Right renal cortex interstitium (tissue), 3 donors: ENCODE measurements at regions not wholly inside any gene's neighbourhood (a gene's known extent, or its start where the extent isn't known, plus 50 kb on each side); places are given as distances from the start of the nearest gene placed in this dataset.
A peak's percentile ranks its signal among the peaks of the same experiment; 100 is the strongest.

Source experiments
- DNase-seq, 3 donors: peaks; one replicate each; pipeline ENCODE4 v3.0.0-alpha.2; 2013; ENCODE audit warnings: low read depth in 3 of 3, low spot score in 2 of 3

DNA sequence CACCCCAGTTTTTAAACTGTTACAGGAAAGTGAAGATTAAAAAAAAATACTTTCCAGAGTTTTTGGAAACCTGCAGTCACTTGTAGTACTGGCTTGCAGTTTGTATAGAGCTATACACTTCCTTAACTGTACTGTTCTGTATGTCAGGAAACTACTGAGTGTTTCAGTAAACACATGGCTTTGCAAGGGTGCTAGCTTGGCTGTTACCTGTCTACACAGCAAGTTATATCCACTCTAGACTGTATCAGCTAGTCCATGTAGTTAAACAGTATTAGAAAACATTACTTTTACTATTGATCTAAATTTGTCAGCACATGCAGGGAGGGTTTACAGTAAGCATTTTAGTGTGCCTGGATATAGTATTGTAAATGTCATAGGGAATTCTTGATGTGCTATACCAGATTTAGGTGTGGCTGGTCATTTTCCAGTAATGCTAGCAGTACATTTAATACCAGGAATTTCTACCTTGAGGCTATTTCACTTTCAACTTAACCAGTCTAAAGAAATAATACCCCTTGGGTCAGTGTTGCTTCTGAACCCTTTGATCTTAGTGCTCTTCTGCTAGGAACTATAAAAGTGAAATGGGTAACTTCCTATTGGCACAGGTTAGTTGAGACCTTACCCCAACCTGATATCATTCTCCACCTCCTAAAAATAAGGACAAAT lies 192.3 kb upstream of the ANKRD50 start:
- no peak for DNase-seq

DNA sequence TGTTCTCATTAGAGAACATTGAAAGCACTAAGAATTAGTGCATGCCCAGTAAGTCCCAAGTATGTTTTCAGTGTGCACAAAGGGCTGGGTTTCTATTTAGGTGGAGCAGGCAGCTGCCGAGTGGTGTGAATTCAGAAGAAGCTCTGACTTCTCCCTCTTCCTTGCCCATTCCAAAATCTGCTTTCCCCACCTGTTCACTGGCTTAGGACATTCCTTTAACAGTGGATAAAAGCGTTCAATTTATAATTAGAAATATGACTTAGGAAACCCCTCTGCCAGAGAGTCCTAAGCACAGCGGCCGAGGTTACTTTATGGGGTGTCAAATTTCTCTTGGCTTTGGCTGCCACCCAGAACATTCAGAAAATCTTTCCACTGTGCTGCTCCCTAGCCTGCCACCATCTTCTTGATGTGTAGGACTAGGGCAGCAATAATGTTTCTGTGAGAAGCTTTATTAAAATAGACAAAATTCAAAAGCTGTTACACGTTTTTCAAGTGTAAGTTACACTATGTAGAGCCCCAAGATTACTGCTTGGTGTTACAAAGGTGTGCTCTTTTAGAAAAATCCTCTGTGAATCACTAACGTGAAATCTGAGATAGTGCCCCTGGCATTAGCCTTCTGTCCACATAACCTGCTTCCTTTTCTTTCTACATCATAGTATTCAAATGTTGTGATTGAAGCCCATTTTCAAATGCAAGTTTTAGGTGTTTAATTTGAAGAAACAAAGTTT lies 191.6 kb upstream of the ANKRD50 start:
- peak; percentile 53 to 72 (median 60) for DNase-seq

GRCh38 chr4:124902001-124902515 lies 189.5 kb upstream of the ANKRD50 start:
- no peak for DNase-seq

DNA sequence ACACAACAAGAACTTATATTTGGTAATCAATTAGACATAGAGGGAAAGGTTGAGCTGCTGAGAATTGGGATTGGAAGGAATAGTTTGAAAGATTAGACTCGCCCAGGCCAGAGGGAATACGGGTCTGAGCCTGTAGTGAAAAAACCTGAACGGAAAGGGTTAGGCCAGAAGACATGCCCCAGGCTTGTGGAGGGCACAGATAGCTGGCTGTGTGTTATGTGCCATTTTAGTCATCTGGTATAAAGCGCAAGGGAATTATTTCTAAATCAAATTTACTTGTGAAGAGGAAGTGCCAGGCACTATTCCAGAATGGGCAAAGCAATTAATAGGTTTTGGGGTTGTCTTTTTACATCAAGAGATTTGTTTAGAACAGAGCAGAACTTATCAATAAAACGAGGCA lies 187.5 kb upstream of the ANKRD50 start:
- no peak for DNase-seq

GRCh38 chr4:124890522-124890921 lies 178.0 kb upstream of the ANKRD50 start:
- no peak for DNase-seq

- no peak for DNase-seq
Measured at GRCh38 chr4:124887739-124888138, 175.2 kb upstream of the ANKRD50 start.

DNA sequence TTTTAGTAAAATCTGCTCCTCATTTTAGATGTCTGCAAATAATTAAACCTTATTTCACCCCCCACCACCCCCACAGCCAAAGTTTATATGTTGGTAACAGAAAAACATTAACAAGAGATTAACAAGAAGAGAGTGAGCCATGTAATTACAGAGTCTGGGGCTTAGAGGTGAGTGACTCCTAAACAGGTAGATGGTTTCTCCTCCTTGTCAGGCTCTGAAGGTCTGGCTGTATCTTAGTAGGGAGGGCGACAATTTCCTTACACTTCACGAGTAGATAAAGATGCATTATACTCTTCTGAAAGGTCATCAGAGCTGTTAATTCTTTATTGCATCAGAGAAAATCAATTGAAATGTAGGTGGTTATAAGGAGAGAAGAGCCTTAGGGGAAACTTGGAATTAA lies 171.8 kb upstream of the ANKRD50 start:
- DNase-seq, result no peak

GRCh38 chr4:124883632-124884031 lies 171.1 kb upstream of the ANKRD50 start:
- DNase-seq, result no peak

- no peak for DNase-seq
Measured at GRCh38 chr4:124879195-124879594, 166.7 kb upstream of the ANKRD50 start.

DNA sequence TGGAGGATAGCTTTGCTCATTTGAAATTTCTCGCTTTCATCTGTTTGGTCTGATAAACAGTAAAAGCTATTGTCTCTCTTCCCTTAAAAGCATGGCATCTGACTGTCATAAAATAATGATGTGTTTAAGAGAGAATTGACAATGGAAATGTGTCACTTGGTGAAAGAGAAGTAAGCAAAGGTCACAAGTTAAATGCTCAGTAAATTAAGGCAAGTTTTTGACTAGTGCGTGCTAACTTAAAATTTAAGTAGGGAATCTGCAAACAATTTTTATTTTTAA lies 161.6 kb upstream of the ANKRD50 start:
- no peak for DNase-seq

DNA sequence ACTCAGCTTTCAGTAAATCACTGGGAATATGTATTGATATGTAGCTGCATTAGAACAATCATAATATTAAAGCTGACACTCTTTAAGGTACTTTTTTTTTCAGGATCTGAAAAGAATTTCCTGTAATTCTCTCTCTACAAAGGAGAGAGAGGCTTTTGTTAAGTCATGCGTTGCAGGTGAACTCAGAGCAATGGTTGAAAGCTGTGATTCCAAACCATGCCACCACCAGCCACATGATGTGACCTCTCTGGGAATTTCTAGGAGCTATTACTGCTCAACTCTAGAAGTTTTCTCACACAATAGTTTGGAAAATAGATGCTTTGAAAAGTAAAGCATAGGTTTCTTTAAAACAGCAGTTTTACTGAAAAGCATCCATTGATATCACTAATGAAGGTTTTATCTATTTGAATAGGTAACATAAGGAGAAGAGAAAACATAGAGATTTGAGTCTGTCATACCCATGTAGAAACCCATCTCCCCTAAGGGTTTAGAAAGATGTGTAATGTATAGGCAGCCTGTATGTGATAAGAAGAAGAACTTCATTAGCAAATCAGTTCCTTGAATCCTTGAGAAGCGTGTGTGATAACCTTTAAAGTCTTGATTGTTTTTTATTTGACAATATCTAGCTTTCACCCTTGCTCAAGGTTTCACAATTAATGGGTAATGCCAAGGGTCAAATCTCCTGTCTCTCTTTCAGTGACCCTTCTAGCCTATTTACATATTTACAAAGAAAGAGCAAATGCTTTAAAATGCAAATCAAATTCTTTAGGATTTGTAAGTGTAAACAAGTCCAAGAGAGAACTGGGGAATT lies 161.0 kb upstream of the ANKRD50 start:
- DNase-seq, result no peak

- no peak for DNase-seq
Measured at GRCh38 chr4:124872659-124873058, 160.1 kb upstream of the ANKRD50 start.

- no peak for DNase-seq
Measured at GRCh38 chr4:124869961-124870495, 157.5 kb upstream of the ANKRD50 start.

DNA sequence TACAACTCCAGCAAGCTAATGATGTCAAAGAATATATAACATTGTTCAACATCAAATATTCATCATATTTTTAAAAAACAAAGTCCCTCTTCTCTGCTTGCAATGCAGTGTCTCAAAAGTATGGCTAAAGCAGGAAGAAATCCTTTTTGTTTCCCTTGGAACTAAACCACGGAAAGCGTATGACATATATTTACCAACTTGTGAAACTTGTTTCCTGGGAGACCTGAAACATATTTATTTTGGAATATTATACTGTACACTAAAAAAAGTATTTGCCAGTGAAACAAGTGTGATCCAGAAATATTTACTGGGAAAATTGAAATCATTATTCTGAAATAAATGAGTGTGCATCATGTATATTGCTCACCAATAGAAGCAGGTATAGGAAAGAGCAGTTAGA lies 156.0 kb upstream of the ANKRD50 start:
- no peak for DNase-seq

DNA sequence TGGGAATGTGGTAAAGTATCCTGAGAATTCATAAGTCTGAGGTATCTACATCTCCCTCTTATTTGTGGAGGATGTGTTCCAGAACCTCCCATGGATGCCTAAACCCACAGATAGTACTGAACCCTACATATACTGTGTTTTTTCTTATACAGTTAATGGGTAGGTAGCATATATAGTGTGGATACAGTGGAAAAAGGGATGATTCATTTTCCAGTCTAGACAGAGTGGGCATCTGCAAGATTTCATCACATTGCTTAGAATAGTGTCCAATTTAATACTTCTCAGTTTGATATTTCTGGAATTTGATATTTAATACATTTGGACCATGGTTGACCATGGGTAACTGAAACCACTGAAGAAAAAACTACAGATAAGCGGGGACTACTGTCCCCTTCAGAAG lies 155.0 kb upstream of the ANKRD50 start:
- no peak for DNase-seq

GRCh38 chr4:124866301-124866700 lies 153.8 kb upstream of the ANKRD50 start:
- no peak for DNase-seq

DNA sequence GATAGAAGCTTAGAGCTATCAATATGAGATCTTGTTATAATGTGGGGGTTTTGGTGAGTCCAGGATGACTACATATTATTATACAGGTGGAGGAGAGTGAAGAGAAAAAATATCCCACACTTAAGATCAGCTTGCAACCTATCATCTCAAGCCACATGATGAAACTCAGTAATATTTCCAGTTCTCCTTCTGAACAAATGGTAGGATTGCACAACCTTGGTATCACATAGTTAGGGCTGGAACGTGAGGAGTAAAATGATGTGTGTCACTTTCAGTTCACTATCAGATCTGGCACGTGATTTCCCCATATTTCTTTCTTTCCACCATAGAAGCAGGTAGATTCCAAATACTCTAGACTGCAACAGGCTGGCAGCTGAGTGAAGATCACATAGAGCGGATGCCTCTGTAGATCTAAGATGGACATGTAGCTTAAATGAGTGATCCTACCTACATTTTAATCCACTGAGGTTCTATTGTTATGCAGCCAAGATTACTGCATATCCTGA lies 150.6 kb upstream of the ANKRD50 start:
- no peak for DNase-seq

- no peak for DNase-seq
Measured at GRCh38 chr4:124862261-124862660, 149.7 kb upstream of the ANKRD50 start.

- no peak for DNase-seq
Measured at GRCh38 chr4:124861761-124862160, 149.2 kb upstream of the ANKRD50 start.

GRCh38 chr4:124854968-124855367 lies 142.4 kb upstream of the ANKRD50 start:
- DNase-seq, result no peak

DNA sequence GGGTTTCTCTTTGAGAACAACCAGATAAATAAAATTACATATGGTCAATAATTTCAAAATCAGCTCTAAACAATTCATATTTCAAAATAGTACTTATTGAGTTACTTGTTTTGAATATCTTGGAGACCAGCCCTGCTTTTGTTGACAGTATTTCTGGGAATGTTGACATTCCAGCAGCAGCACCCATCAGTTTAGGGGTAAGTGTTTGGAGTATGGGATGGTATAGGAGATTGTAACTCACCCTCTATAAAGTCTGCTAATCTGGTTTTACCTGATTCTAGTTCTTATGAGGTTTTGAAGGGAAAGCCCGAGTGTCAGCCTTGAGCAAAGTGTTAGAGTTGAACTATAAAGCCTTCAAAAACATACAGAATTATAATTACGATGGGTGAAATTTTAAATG lies 139.2 kb upstream of the ANKRD50 start:
- no peak for DNase-seq
